ENCODE measurements at regions not wholly inside any gene's neighbourhood (a gene's known extent, or its start where the extent isn't known, plus 50 kb on each side); places are given as distances from the start of the nearest gene placed in this dataset.
"Not testable (repeated sequence)": the region's sequence is repeated elsewhere in the genome, so short reads cannot be mapped to it uniquely, and the experiment has no call there.

GRCh38 chr6:163709255-163709654 lies 294.7 kb downstream of the QKI start:
- no peak for DNase-seq (ENCODE audit: low read depth in 2 of 3, low spot score in 2 of 3)

- no peak for DNase-seq (ENCODE audit: low read depth in 2 of 3, low spot score in 2 of 3)
Observed at GRCh38 chr6:163708466-163708865, 293.9 kb downstream of the QKI start.

- no peak for DNase-seq (ENCODE audit: low read depth in 2 of 3, low spot score in 2 of 3)
Observed at GRCh38 chr6:163707387-163708355, 293.2 kb downstream of the QKI start.

GRCh38 chr6:163706500-163707087 lies 292.1 kb downstream of the QKI start:
- DNase-seq (ENCODE audit: low read depth in 2 of 3, low spot score in 2 of 3) = no peak

- DNase-seq (ENCODE audit: low read depth in 2 of 3, low spot score in 2 of 3) = no peak
Observed at GRCh38 chr6:163705923-163706322, 291.4 kb downstream of the QKI start.

GRCh38 chr6:163702736-163703135 lies 288.2 kb downstream of the QKI start:
- no peak for DNase-seq (ENCODE audit: low read depth in 2 of 3, low spot score in 2 of 3)

- no peak for DNase-seq (ENCODE audit: low read depth in 2 of 3, low spot score in 2 of 3)
Observed at GRCh38 chr6:163701762-163702161, 287.2 kb downstream of the QKI start.

- DNase-seq (ENCODE audit: low read depth in 2 of 3, low spot score in 2 of 3) = no peak
Observed at GRCh38 chr6:163698086-163698485, 283.6 kb downstream of the QKI start.

GRCh38 chr6:163696311-163696710 lies 281.8 kb downstream of the QKI start:
- DNase-seq (ENCODE audit: low read depth in 2 of 3, low spot score in 2 of 3) = not testable (repeated sequence)

GRCh38 chr6:163695414-163695864 lies 280.9 kb downstream of the QKI start:
- DNase-seq (ENCODE audit: low read depth in 2 of 3, low spot score in 2 of 3) = no peak

GRCh38 chr6:163694988-163695398 lies 280.5 kb downstream of the QKI start:
- DNase-seq (ENCODE audit: low read depth in 2 of 3, low spot score in 2 of 3) = no peak

GRCh38 chr6:163694072-163694471 lies 279.6 kb downstream of the QKI start:
- DNase-seq (ENCODE audit: low read depth in 2 of 3, low spot score in 2 of 3) = no peak

GRCh38 chr6:163691049-163691448 lies 276.5 kb downstream of the QKI start:
- no peak for DNase-seq (ENCODE audit: low read depth in 2 of 3, low spot score in 2 of 3)

GRCh38 chr6:163688739-163689362 lies 274.3 kb downstream of the QKI start:
- DNase-seq (ENCODE audit: low read depth in 2 of 3, low spot score in 2 of 3) = no peak

GRCh38 chr6:163687075-163687474 lies 272.6 kb downstream of the QKI start:
- no peak for DNase-seq (ENCODE audit: low read depth in 2 of 3, low spot score in 2 of 3)

- DNase-seq (ENCODE audit: low read depth in 2 of 3, low spot score in 2 of 3) = no peak
Observed at GRCh38 chr6:163686301-163686700, 271.8 kb downstream of the QKI start.

- no peak for DNase-seq (ENCODE audit: low read depth in 2 of 3, low spot score in 2 of 3)
Observed at GRCh38 chr6:163683105-163683622, 268.6 kb downstream of the QKI start.

GRCh38 chr6:163679753-163680152 lies 265.2 kb downstream of the QKI start:
- peak in 1 of 3 donors; percentile 27 for DNase-seq (ENCODE audit: low read depth in 2 of 3, low spot score in 2 of 3)

- no peak for DNase-seq (ENCODE audit: low read depth in 2 of 3, low spot score in 2 of 3)
Observed at GRCh38 chr6:163679012-163679660, 264.6 kb downstream of the QKI start.

GRCh38 chr6:163675611-163676010 lies 261.1 kb downstream of the QKI start:
- no peak for DNase-seq (ENCODE audit: low read depth in 2 of 3, low spot score in 2 of 3)

- DNase-seq (ENCODE audit: low read depth in 2 of 3, low spot score in 2 of 3) = no peak
Observed at GRCh38 chr6:163672710-163673109, 258.2 kb downstream of the QKI start.

Measured in hematopoietic multipotent progenitor cell (in vitro differentiated cells).